Trophoblast cell (in vitro differentiated cells and primary cell): ENCODE measurements at regions not wholly inside any gene's neighbourhood (a gene's known extent, or its start where the extent isn't known, plus 50 kb on each side); places are given as distances from the start of the nearest gene placed in this dataset.
A peak's percentile ranks its signal among the peaks of the same experiment; 100 is the strongest.

ENCODE experiments used
- DNase-seq, 2 donors: peaks; one replicate each; pipeline ENCODE4 v3.0.0-alpha.2; 2016
- H2AFZ ChIP-seq: 2 replicates; pipeline ENCODE4 v1.6.1; 2013; ENCODE audit warnings: low read length, moderate library complexity, mild to moderate bottlenecking; ENCODE audit not compliant: insufficient read depth, poor library complexity
- H2AK5ac ChIP-seq: 2 replicates; pipeline ENCODE4 v1.6.1; 2013; ENCODE audit warnings: mild to moderate bottlenecking, low read length
- H2BK120ac ChIP-seq: 2 replicates; pipeline ENCODE4 v1.6.1; 2013; ENCODE audit warnings: low read length, mild to moderate bottlenecking, moderate library complexity; ENCODE audit not compliant: insufficient read depth, poor library complexity
- H2BK12ac ChIP-seq: 2 replicates; pipeline ENCODE4 v1.6.1; 2013; ENCODE audit warnings: mild to moderate bottlenecking, low read length, moderate library complexity
- H2BK5ac ChIP-seq: 2 replicates; pipeline ENCODE4 v1.6.1; 2013; ENCODE audit warnings: low read length, low read depth, moderate library complexity, mild to moderate bottlenecking; ENCODE audit not compliant: poor library complexity
- H3K14ac ChIP-seq: 2 replicates; pipeline ENCODE4 v1.6.1; 2013; ENCODE audit warnings: mild to moderate bottlenecking, low read length
- H3K18ac ChIP-seq: 2 replicates; pipeline ENCODE4 v1.6.1; 2013; ENCODE audit warnings: mild to moderate bottlenecking, low read length
- H3K23ac ChIP-seq: 2 replicates; pipeline ENCODE4 v1.6.1; 2013; ENCODE audit warnings: low read length
- H3K27ac ChIP-seq: 2 replicates; pipeline ENCODE4 v1.5.1; 2013; ENCODE audit warnings: low read depth, mild to moderate bottlenecking, inconsistent platforms, low read length, moderate library complexity
- H3K27me3 ChIP-seq: 2 replicates; pipeline ENCODE4 v1.6.1; 2013; ENCODE audit warnings: inconsistent platforms, mild to moderate bottlenecking, low read length, moderate library complexity; ENCODE audit not compliant: insufficient read depth
- H3K36me3 ChIP-seq, 2 experiments: 1 replicate in 1 of 2; 2 replicates in 1 of 2; pipeline ENCODE4 v1.6.1; 2013; ENCODE audit warnings: low read length in 2 of 2, mild to moderate bottlenecking in 2 of 2, moderate library complexity in 1 of 2; ENCODE audit not compliant: insufficient read depth in 2 of 2, control insufficient read depth in 1 of 2
- H3K4ac ChIP-seq: 2 replicates; pipeline ENCODE4 v1.6.1; 2013; ENCODE audit warnings: low read depth, mild to moderate bottlenecking, low read length, moderate library complexity
- H3K4me1 ChIP-seq, 2 experiments: 1 replicate in 1 of 2; 2 replicates in 1 of 2; pipeline ENCODE4 v1.6.1; 2013; ENCODE audit warnings: low read length in 2 of 2, mild to moderate bottlenecking in 2 of 2, moderate library complexity in 1 of 2; ENCODE audit not compliant: insufficient read depth in 2 of 2, control insufficient read depth in 1 of 2
- H3K4me2 ChIP-seq: 2 replicates; pipeline ENCODE4 v1.6.1; 2013; ENCODE audit warnings: inconsistent platforms, mild to moderate bottlenecking, low read length, moderate library complexity
- H3K4me3 ChIP-seq: 2 replicates; pipeline ENCODE4 v1.5.1; 2013; ENCODE audit warnings: mild to moderate bottlenecking, low read depth, low read length, inconsistent platforms
- H3K79me1 ChIP-seq: one replicate; pipeline ENCODE4 v1.6.1; 2013; ENCODE audit warnings: low read length
- H3K79me2 ChIP-seq: 2 replicates; pipeline ENCODE4 v1.6.1; 2013; ENCODE audit warnings: low read length, mild to moderate bottlenecking; ENCODE audit not compliant: control insufficient read depth, insufficient read depth, poor library complexity
- H3K9ac ChIP-seq: 2 replicates; pipeline ENCODE4 v1.6.1; 2013; ENCODE audit warnings: mild to moderate bottlenecking, low read length
- H3K9me3 ChIP-seq: 2 replicates; pipeline ENCODE4 v1.6.1; 2013; ENCODE audit warnings: low read depth, mild to moderate bottlenecking, control low read depth, inconsistent platforms, low read length; ENCODE audit not compliant: insufficient read depth
- H4K12ac ChIP-seq: 2 replicates; pipeline ENCODE4 v1.6.1; 2013; ENCODE audit warnings: low read depth, mild to moderate bottlenecking, low read length, moderate library complexity
- H4K8ac ChIP-seq: 2 replicates; pipeline ENCODE4 v1.6.1; 2013; ENCODE audit warnings: low read depth, mild to moderate bottlenecking, low read length, moderate library complexity
- H4K91ac ChIP-seq: one replicate; pipeline ENCODE4 v1.6.1; 2013; ENCODE audit warnings: low read depth, mild to moderate bottlenecking, low read length, moderate library complexity
- WGBS: extraction: QIAGEN DNeasy Blood & Tissue Kit; methylation state at CpG from one replicate; pipeline ENCODE4 v1.1.7; 2013; ENCODE audit warnings: missing lambda C conversion rate; ENCODE audit not compliant: insufficient read length, insufficient coverage; ENCODE audit errors: extremely low coverage; 5-methylcytosine and 5-hydroxymethylcytosine counted together

GRCh38 chr2:220469201-220469600 is 841.8 kb downstream of the SLC4A3 start:
- H3K36me3 ChIP-seq = no peaks in the 10 kb centered on the region
- no peak overlapping the region for H4K8ac ChIP-seq
- H3K9ac ChIP-seq = no peak overlapping the region
- WGBS = no CpG with 5 or more reads among the region's 4 CpGs
- H2AK5ac ChIP-seq = no peak overlapping the region
- no peaks in the 10 kb centered on the region for H3K79me1 ChIP-seq
- no peak overlapping the region for H3K27ac ChIP-seq
- H2BK5ac ChIP-seq = no peak overlapping the region
- no peaks in the 10 kb centered on the region for H3K27me3 ChIP-seq
- no peaks in the 10 kb centered on the region for H3K79me2 ChIP-seq
- no peak overlapping the region for H4K12ac ChIP-seq
- no peak overlapping the region for H3K4ac ChIP-seq
- H3K4me1 ChIP-seq = no peaks in the 10 kb centered on the region
- no peak overlapping the region for H2BK120ac ChIP-seq
- H3K4me3 ChIP-seq = no peak overlapping the region
- DNase-seq = peak; percentile 12 to 48
- H2BK12ac ChIP-seq = no peak overlapping the region
- H4K91ac ChIP-seq = no peak overlapping the region
- no peak overlapping the region for H3K4me2 ChIP-seq
- H2AFZ ChIP-seq = no peak overlapping the region
- H3K9me3 ChIP-seq = no peaks in the 10 kb centered on the region
- no peak overlapping the region for H3K23ac ChIP-seq
- no peak overlapping the region for H3K14ac ChIP-seq
- no peak overlapping the region for H3K18ac ChIP-seq

GRCh38 chr2:220473611-220474010 is 846.2 kb downstream of the SLC4A3 start:
- no peak overlapping the region for H3K4me2 ChIP-seq
- no peak for DNase-seq
- no peak overlapping the region for H2AFZ ChIP-seq
- H3K4ac ChIP-seq = no peak overlapping the region
- H4K8ac ChIP-seq = no peak overlapping the region
- no peaks in the 10 kb centered on the region for H3K4me1 ChIP-seq
- no peaks in the 10 kb centered on the region for H3K79me1 ChIP-seq
- no peak overlapping the region for H3K18ac ChIP-seq
- H3K4me3 ChIP-seq = no peak overlapping the region
- H4K91ac ChIP-seq = no peak overlapping the region
- no peak overlapping the region for H2BK12ac ChIP-seq
- H3K9me3 ChIP-seq = no peaks in the 10 kb centered on the region
- no peaks in the 10 kb centered on the region for H3K36me3 ChIP-seq
- H2BK5ac ChIP-seq = no peak overlapping the region
- H3K27ac ChIP-seq = no peak overlapping the region
- H3K27me3 ChIP-seq = no peaks in the 10 kb centered on the region
- no peak overlapping the region for H3K23ac ChIP-seq
- no peak overlapping the region for H2BK120ac ChIP-seq
- no peak overlapping the region for H3K14ac ChIP-seq
- H3K79me2 ChIP-seq = no peaks in the 10 kb centered on the region
- H3K9ac ChIP-seq = no peak overlapping the region
- H2AK5ac ChIP-seq = no peak overlapping the region
- no peak overlapping the region for H4K12ac ChIP-seq

- no peak overlapping the region for H2BK5ac ChIP-seq
- H3K79me2 ChIP-seq = no peaks in the 10 kb centered on the region
- no peak for DNase-seq
- H3K14ac ChIP-seq = no peak overlapping the region
- H3K4me1 ChIP-seq = no peaks in the 10 kb centered on the region
- H4K8ac ChIP-seq = no peak overlapping the region
- no peaks in the 10 kb centered on the region for H3K9me3 ChIP-seq
- H4K91ac ChIP-seq = no peak overlapping the region
- no peak overlapping the region for H3K27ac ChIP-seq
- no peak overlapping the region for H4K12ac ChIP-seq
- no peaks in the 10 kb centered on the region for H3K27me3 ChIP-seq
- no peak overlapping the region for H2BK120ac ChIP-seq
- H3K23ac ChIP-seq = no peak overlapping the region
- no peak overlapping the region for H2AFZ ChIP-seq
- no peak overlapping the region for H3K4me3 ChIP-seq
- H3K4me2 ChIP-seq = no peak overlapping the region
- no peak overlapping the region for H2BK12ac ChIP-seq
- H2AK5ac ChIP-seq = no peak overlapping the region
- no peaks in the 10 kb centered on the region for H3K79me1 ChIP-seq
- H3K4ac ChIP-seq = no peak overlapping the region
- no peaks in the 10 kb centered on the region for H3K36me3 ChIP-seq
- WGBS = no CpG with 5 or more reads among the region's 4 CpGs
- no peak overlapping the region for H3K18ac ChIP-seq
- no peak overlapping the region for H3K9ac ChIP-seq
Observed at GRCh38 chr2:220476877-220477276, 849.4 kb downstream of the SLC4A3 start.

- H3K27ac ChIP-seq = no peak overlapping the region
- H3K36me3 ChIP-seq = no peaks in the 10 kb centered on the region
- no CpG with 5 or more reads among the region's 4 CpGs for WGBS
Observed at GRCh38 chr2:220478305-220479058, 851.1 kb downstream of the SLC4A3 start.

More at GRCh38 chr2:220478305-220479058, 851.1 kb downstream of the SLC4A3 start:
- no peak overlapping the region for H2BK120ac ChIP-seq
- H2BK12ac ChIP-seq = no peak overlapping the region
- no peak overlapping the region for H3K23ac ChIP-seq
- no peak overlapping the region for H4K91ac ChIP-seq
- no peaks in the 10 kb centered on the region for H3K27me3 ChIP-seq
- no peak overlapping the region for H3K4ac ChIP-seq
- H3K79me2 ChIP-seq = no peaks in the 10 kb centered on the region
- H3K4me3 ChIP-seq = no peak overlapping the region
- no peaks in the 10 kb centered on the region for H3K9me3 ChIP-seq
- H2AK5ac ChIP-seq = no peak overlapping the region
- no peaks in the 10 kb centered on the region for H3K4me1 ChIP-seq
- no peak overlapping the region for H3K9ac ChIP-seq
- no peak overlapping the region for H2AFZ ChIP-seq
- H3K79me1 ChIP-seq = no peaks in the 10 kb centered on the region
- no peak overlapping the region for H2BK5ac ChIP-seq
- no peak for DNase-seq
- H3K4me2 ChIP-seq = no peak overlapping the region
- H4K8ac ChIP-seq = no peak overlapping the region
- H3K14ac ChIP-seq = no peak overlapping the region
- no peak overlapping the region for H3K18ac ChIP-seq
- no peak overlapping the region for H4K12ac ChIP-seq
